ENCODE measurements at regions not wholly inside any gene's neighbourhood (a gene's known extent, or its start where the extent isn't known, plus 50 kb on each side); places are given as distances from the start of the nearest gene placed in this dataset.
"Not testable (repeated sequence)": the region's sequence is repeated elsewhere in the genome, so short reads cannot be mapped to it uniquely, and the experiment has no call there.

GRCh38 chr22:27105142-27106025, 448.0 kb downstream of the MIAT start:
- POLR2A ChIA-PET: no interaction called here
- CTCF ChIA-PET: no interaction called here

DNA sequence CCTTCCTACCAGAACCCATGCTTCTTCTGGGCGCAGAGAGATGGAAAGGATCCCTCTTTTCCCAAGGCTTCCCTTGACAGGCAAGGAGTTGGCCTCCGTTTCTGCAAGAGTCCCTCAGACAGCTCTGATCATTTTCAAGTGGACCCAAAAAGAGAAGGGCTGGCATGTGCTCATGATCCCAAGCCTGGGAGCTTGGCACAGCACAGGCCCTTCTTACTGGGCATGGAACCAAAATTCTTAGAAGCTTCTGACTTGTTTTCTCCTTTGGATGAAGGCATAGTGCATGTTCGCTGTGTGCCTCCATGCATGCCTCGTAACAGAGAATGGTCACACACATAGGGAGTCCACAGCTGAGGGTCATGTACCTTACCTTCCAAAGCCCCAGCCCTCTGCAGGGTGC, 449.6 kb downstream of the MIAT start:
- POLR2A ChIA-PET: no interaction called here
- CTCF ChIA-PET: no interaction called here

DNA sequence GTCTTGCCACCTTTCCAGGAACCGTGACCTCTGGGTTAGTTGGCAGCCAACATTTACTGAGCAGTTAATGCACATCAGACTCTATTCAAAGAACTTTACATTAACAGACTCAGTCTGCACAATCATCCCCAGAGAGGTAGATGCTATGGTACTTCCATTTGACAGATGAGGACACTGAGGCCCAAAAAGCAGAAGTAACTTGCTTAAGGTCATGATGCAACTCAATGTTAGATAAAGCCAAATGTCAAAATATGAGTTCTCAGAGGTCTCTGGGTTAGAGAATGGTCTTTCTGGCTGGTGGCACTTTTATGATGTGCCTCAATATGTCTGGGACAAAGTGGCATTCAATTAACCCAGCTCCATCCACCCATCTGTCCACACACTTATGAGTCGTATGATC, 450.0 kb downstream of the MIAT start:
- CTCF ChIA-PET: no interaction called here
- POLR2A ChIA-PET: no interaction called here

DNA sequence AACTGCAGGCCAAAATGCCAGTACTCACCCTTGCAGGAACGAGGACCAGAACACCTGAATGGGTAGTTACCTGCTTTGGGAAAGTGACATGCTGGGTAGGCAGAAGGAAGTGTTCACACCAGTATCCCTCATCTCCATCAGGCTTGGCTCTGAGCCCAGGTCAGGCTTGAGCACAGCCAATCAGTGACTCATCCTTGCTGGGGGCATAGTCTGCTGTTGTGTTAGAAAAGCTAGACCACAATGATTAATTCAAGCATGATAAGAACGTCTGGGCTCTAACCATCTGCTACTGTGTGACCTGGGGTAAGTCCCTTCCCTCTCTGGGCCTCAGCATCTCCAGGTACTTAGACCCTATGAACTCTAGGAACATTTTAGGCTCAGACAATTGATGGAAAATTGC, 450.4 kb downstream of the MIAT start:
- ChIA-PET POLR2A (no interaction called here), CTCF (no interaction called here)

- POLR2A ChIA-PET: no interaction called here
- CTCF ChIA-PET: no interaction called here
Measured at GRCh38 chr22:27108425-27109114, 451.2 kb downstream of the MIAT start.

DNA sequence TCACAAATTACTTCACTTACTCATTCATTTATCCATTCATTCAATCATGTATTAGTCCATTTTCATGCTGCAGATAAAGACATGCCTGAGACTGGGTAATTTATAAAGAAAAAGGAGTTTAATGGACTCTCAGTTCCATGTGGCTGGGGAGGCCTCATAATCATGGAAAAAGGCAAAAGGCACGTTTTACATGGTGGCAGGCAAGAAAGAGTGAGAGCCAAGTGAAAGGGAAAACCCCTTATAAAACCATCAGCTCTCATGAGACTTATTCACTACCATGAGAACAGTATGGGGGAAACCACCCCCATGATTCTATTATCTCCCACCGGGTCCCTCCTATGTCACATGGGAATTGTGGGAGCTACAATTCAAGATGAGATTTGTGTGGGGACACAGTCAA, 452.0 kb downstream of the MIAT start:
- POLR2A ChIA-PET, CTCF ChIA-PET: not testable (repeated sequence)

- POLR2A ChIA-PET: no interaction called here
Measured at GRCh38 chr22:27110665-27111451, 453.5 kb downstream of the MIAT start.

GRCh38 chr22:27111796-27112672, 454.6 kb downstream of the MIAT start:
- ChIA-PET POLR2A (no interaction called here), CTCF (no interaction called here)

More at GRCh38 chr22:27110665-27111451, 453.5 kb downstream of the MIAT start:
- CTCF ChIA-PET: no interaction called here

- ChIA-PET POLR2A (no interaction called here), CTCF (no interaction called here)
Measured at GRCh38 chr22:27113211-27113635, 455.8 kb downstream of the MIAT start.

- POLR2A ChIA-PET: no interaction called here
- CTCF ChIA-PET: no interaction called here
Measured at GRCh38 chr22:27113641-27114040, 456.3 kb downstream of the MIAT start.

DNA sequence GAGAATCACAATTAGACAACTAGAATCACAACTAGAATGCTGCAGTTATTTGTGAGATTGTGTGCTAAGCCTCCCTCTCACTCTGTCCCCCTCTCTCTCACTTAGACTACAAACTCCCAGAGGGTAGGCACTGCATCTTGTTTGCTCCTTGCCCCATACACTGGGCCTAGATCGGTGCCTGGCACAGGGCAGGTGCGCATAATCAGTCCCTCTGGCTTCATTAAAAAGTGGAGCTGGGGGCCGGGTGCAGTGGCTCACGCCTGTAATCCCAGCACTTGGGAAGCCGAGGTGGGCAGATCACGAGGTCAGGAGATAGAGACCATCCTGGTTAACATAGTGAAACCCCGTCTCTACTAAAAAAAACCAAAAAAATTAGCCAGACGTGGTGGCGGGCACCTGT, 456.8 kb downstream of the MIAT start:
- CTCF ChIA-PET: no interaction called here
- POLR2A ChIA-PET: no interaction called here

DNA sequence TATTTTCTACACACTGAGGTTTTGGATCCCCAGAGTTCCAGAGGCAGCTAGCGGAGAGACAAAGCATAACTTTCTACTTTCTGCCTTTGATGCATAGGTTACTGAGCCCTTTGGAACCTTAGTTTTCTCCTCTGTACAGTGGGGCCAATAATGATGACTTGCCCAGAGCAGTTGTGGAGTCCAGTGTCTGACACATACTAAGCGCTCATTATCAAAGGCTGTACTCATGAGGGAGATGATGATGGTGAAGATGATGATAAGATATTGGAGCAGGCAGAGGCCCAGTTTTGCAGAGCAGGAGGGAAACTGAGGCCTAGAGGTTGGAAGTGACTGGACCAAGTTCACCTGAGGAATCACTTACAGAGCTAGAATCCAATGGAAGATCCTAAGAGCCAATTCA, 458.0 kb downstream of the MIAT start:
- ChIA-PET POLR2A (no interaction called here), CTCF (no interaction called here)

- CTCF ChIA-PET: no interaction called here
Measured at GRCh38 chr22:27115816-27116256, 458.4 kb downstream of the MIAT start.

GRCh38 chr22:27116312-27117086, 459.1 kb downstream of the MIAT start:
- ChIA-PET POLR2A (no interaction called here), CTCF (no interaction called here)

More at GRCh38 chr22:27115816-27116256, 458.4 kb downstream of the MIAT start:
- POLR2A ChIA-PET: no interaction called here

- POLR2A ChIA-PET: no interaction called here
- CTCF ChIA-PET: no interaction called here
Measured at GRCh38 chr22:27120036-27120435, 462.6 kb downstream of the MIAT start.

- POLR2A ChIA-PET: no interaction called here
- CTCF ChIA-PET: no interaction called here
Measured at GRCh38 chr22:27122574-27122973, 465.2 kb downstream of the MIAT start.

DNA sequence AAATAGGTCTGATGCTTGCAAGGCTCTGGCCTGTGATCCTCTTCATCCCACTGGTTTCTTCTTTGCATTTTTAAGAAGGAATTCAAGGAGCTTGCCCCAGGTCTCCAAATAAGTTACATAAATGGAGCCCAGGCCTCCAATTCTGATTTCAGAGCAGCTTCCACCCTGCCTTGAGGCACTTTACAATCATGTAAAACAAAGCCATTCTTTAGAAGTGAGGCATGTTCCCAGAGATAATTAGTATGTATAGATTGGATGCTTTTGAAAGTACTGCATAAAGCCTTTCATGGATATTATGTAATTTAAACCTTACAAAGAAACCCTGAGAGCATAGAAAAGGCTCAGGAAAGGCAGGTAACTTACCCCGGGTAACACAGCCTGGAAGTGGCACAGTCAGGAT, 466.5 kb downstream of the MIAT start:
- POLR2A ChIA-PET: no interaction called here
- CTCF ChIA-PET: no interaction called here

- ChIA-PET POLR2A (no interaction called here), CTCF (no interaction called here)
Measured at GRCh38 chr22:27124351-27124966, 467.1 kb downstream of the MIAT start.

GRCh38 chr22:27125539-27125938, 468.2 kb downstream of the MIAT start:
- ChIA-PET POLR2A (no interaction called here), CTCF (no interaction called here)

Data from activated CD8-positive, alpha-beta memory T cell treated with anti-CD3 and anti-CD28 coated beads for 36 hours (primary cell).